ENCODE measurements at regions not wholly inside any gene's neighbourhood (a gene's known extent, or its start where the extent isn't known, plus 50 kb on each side); places are given as distances from the start of the nearest gene placed in this dataset.

- TF ChIP-seq ZBTB1 (CRISPR knock-in tag; IDR thresholded peaks at IDR 0.05; ENCODE audit: borderline replicate concordance, low read depth) = no peak
- TF ChIP-seq ZNF274 (IDR thresholded peaks at IDR 0.05; ENCODE audit: borderline replicate concordance, low read depth, low read length) = 0 out of 2 replicates have a peak, but pooled peaks have one; percentile 20
- no peak for TF ChIP-seq POLR3A (IDR thresholded peaks at IDR 0.05; ENCODE audit: borderline replicate concordance, extremely low read depth, insufficient read depth, insufficient read length)
- TF ChIP-seq NBN (IDR thresholded peaks at IDR 0.05; ENCODE audit: low read depth) = peak; percentile 74
- TF ChIP-seq NUFIP1 (IDR thresholded peaks at IDR 0.05; ENCODE audit: partially characterized antibody) = no peak
- TF ChIP-seq PML (IDR thresholded peaks at IDR 0.05; ENCODE audit: low read length) = peak; percentile 88
- TF ChIP-seq TSC22D4 (tag; IDR thresholded peaks at IDR 0.05) = no peak
- peak; percentile 82 to 99; a peak in 3 of 4 replicates for TF ChIP-seq TBL1XR1 (IDR thresholded peaks at IDR 0.05; ENCODE audit: low read length in 2 of 2)
- peak; percentile 94 for TF ChIP-seq MEF2D (tag; conservative IDR thresholded peaks at IDR 0.05; ENCODE audit: low read depth)
- TF ChIP-seq ZNF121 (CRISPR knock-in tag; conservative IDR thresholded peaks at IDR 0.05) = no peak
- no peak for TF ChIP-seq CREB3L1 (IDR thresholded peaks at IDR 0.05; ENCODE audit: borderline replicate concordance, low read depth)
- TF ChIP-seq PBX2 (CRISPR knock-in tag; IDR thresholded peaks at IDR 0.05; ENCODE audit: low read depth) = no peak
- TF ChIP-seq PBX2 (tag; conservative IDR thresholded peaks at IDR 0.05; ENCODE audit: low read depth) = peak; percentile 95
- TF ChIP-seq, protein P1, sequence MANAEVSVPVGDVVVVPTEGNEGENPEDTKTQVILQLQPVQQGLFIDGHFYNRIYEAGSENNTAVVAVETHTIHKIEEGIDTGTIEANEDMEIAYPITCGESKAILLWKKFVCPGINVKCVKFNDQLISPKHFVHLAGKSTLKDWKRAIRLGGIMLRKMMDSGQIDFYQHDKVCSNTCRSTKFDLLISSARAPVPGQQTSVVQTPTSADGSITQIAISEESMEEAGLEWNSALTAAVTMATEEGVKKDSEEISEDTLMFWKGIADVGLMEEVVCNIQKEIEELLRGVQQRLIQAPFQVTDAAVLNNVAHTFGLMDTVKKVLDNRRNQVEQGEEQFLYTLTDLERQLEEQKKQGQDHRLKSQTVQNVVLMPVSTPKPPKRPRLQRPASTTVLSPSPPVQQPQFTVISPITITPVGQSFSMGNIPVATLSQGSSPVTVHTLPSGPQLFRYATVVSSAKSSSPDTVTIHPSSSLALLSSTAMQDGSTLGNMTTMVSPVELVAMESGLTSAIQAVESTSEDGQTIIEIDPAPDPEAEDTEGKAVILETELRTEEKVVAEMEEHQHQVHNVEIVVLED (CRISPR knock-in tag; IDR thresholded peaks at IDR 0.05) = no peak
- peak; percentile 97 for TF ChIP-seq NFIC (IDR thresholded peaks at IDR 0.05)
- no peak for TF ChIP-seq GABPB2 (CRISPR knock-in tag; conservative IDR thresholded peaks at IDR 0.05)
- no peak for TF ChIP-seq EZH2 (IDR thresholded peaks at IDR 0.05; ENCODE audit: borderline replicate concordance, low read depth, low read length)
- TF ChIP-seq NR4A1 (CRISPR knock-in tag; IDR thresholded peaks at IDR 0.05) = no peak
- TF ChIP-seq NR4A1 (tag; IDR thresholded peaks at IDR 0.05) = no peak
- TF ChIP-seq MXD1 (CRISPR knock-in tag; IDR thresholded peaks at IDR 0.05; ENCODE audit: borderline replicate concordance, poor library complexity, severe bottlenecking) = no peak
- no peak for TF ChIP-seq ZSCAN29 (IDR thresholded peaks at IDR 0.05)
- no peak for TF ChIP-seq ZBTB34 (CRISPR knock-in tag; IDR thresholded peaks at IDR 0.05)
Observed at GRCh38 chr10:28839600-28840007, 162.3 kb downstream of the BAMBI start (continued).
